SK-N-SH treated with all-trans-retinoic acid at 6 μM for 48 hours (cell line): ENCODE measurements at regions not wholly inside any gene's neighbourhood (a gene's known extent, or its start where the extent isn't known, plus 50 kb on each side); places are given as distances from the start of the nearest gene placed in this dataset.

Experiments used
- ARNTL ChIP-seq: fragments of 450-650 bp; formaldehyde crosslinking; IDR thresholded peaks from 2 replicates; pipeline ENCODE4 v1.5.0; 2020; ENCODE audit warnings: low read depth, mild to moderate bottlenecking, moderate library complexity, borderline replicate concordance
- CSDC2 ChIP-seq: fragments of 250-450 bp; sonication (Bioruptor Pico); IDR thresholded peaks from 2 replicates; pipeline ENCODE4 v1.5.0; 2020; ENCODE audit warnings: mild to moderate bottlenecking, moderate library complexity
- ESRRG ChIP-seq: fragments of 250-450 bp; sonication (Bioruptor Pico); IDR thresholded peaks from 2 replicates; pipeline ENCODE4 v1.6.1; 2021; ENCODE audit warnings: mild to moderate bottlenecking
- GLIS3 ChIP-seq: fragments of 250-450 bp; sonication (Bioruptor Pico); IDR thresholded peaks from 2 replicates; pipeline ENCODE4 v1.5.0; 2020; ENCODE audit warnings: mild to moderate bottlenecking, moderate library complexity
- PPARA ChIP-seq: fragments of 250-450 bp; sonication (Bioruptor Pico); IDR thresholded peaks from 2 replicates; pipeline ENCODE4 v1.5.0; 2020; ENCODE audit warnings: mild to moderate bottlenecking, borderline replicate concordance
- TOX ChIP-seq: fragments of 250-450 bp; sonication (Bioruptor Pico); IDR thresholded peaks from 2 replicates; pipeline ENCODE4 v1.8.0; 2021; ENCODE audit warnings: mild to moderate bottlenecking, moderate library complexity, borderline replicate concordance
- ZFP3 ChIP-seq: fragments of 250-450 bp; sonication (Bioruptor Pico); IDR thresholded peaks from 2 replicates; pipeline ENCODE4 v1.5.0; 2020; ENCODE audit warnings: mild to moderate bottlenecking, moderate library complexity
- ZFP30 ChIP-seq: fragments of 450-650 bp; formaldehyde crosslinking; IDR thresholded peaks from 2 replicates; pipeline ENCODE4 v1.5.0; 2022; ENCODE audit warnings: mild to moderate bottlenecking, moderate library complexity
- ZNF565 ChIP-seq: fragments of 450-650 bp; formaldehyde crosslinking; conservative IDR thresholded peaks from 2 replicates; pipeline ENCODE4 v1.5.0; 2020; ENCODE audit warnings: low read depth, mild to moderate bottlenecking, moderate library complexity
- ZNF8 ChIP-seq: fragments of 450-650 bp; formaldehyde crosslinking; IDR thresholded peaks from 2 replicates; pipeline ENCODE4 v1.5.0; 2020; ENCODE audit warnings: mild to moderate bottlenecking, moderate library complexity
- TF ChIP-seq, protein P1 (sequence below): fragments of 250-450 bp; sonication (Bioruptor Pico); IDR thresholded peaks from 2 replicates; pipeline ENCODE4 v1.5.1; 2021; ENCODE audit warnings: mild to moderate bottlenecking, moderate library complexity
- TF ChIP-seq, protein P2 (sequence below): fragments of 250-450 bp; sonication (Bioruptor Pico); IDR thresholded peaks from 2 replicates; pipeline ENCODE4 v1.8.0; 2020; ENCODE audit warnings: mild to moderate bottlenecking, moderate library complexity, borderline replicate concordance

DNA sequence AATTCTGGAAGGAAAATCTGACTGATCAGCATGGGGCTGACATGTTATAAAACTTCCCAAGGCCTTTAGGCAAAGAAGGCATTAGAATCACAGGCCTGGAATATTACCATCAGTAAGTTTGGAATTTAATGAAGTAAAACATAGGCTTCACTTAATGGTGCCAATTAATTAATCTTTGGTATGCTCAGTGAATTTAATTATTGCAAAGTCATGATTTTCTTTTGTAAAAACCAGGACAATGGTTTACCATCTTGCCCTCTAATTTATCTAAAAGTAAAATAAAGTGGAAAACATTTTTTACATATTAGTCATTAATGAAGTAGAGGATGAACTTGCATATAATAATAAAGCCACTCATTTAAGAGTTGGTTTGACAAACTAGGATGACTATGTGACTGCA, 220.3 kb downstream of the SEC23IP start:
- TF ChIP-seq ESRRG (CRISPR knock-in tag) (no peak), ARNTL (CRISPR knock-in tag) (no peak), ZNF565 (CRISPR knock-in tag) (no peak), ZNF8 (CRISPR knock-in tag) (no peak), PPARA (no peak), GLIS3 (CRISPR knock-in tag) (no peak), ZFP30 (CRISPR knock-in tag) (no peak), ZFP3 (CRISPR knock-in tag) (no peak), CSDC2 (no peak), TOX (CRISPR knock-in tag) (no peak)
- TF ChIP-seq, protein P1, sequence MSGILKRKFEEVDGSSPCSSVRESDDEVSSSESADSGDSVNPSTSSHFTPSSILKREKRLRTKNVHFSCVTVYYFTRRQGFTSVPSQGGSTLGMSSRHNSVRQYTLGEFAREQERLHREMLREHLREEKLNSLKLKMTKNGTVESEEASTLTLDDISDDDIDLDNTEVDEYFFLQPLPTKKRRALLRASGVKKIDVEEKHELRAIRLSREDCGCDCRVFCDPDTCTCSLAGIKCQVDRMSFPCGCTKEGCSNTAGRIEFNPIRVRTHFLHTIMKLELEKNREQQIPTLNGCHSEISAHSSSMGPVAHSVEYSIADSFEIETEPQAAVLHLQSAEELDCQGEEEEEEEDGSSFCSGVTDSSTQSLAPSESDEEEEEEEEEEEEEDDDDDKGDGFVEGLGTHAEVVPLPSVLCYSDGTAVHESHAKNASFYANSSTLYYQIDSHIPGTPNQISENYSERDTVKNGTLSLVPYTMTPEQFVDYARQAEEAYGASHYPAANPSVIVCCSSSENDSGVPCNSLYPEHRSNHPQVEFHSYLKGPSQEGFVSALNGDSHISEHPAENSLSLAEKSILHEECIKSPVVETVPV (CRISPR knock-in tag) = no peak
- TF ChIP-seq, protein P2, sequence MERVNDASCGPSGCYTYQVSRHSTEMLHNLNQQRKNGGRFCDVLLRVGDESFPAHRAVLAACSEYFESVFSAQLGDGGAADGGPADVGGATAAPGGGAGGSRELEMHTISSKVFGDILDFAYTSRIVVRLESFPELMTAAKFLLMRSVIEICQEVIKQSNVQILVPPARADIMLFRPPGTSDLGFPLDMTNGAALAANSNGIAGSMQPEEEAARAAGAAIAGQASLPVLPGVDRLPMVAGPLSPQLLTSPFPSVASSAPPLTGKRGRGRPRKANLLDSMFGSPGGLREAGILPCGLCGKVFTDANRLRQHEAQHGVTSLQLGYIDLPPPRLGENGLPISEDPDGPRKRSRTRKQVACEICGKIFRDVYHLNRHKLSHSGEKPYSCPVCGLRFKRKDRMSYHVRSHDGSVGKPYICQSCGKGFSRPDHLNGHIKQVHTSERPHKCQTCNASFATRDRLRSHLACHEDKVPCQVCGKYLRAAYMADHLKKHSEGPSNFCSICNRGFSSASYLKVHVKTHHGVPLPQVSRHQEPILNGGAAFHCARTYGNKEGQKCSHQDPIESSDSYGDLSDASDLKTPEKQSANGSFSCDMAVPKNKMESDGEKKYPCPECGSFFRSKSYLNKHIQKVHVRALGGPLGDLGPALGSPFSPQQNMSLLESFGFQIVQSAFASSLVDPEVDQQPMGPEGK (CRISPR knock-in tag) = no peak
